ENCODE measurements at regions not wholly inside any gene's neighbourhood (a gene's known extent, or its start where the extent isn't known, plus 50 kb on each side); places are given as distances from the start of the nearest gene placed in this dataset.

DNA sequence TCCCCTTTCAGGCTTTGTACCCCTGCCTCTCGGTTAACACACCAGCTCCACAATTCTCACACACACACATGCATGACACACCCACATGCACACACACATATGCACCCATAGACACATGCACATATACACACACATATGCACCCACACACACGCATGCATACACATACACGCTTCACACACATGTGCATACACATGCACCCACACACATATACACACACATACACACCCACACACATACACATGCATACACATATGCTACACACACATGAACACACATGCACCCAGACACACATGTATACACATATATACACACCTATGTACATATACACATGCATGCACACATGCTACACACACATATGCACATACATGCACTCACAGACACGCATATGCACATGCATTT, 61.7 kb upstream of the SLC25A33 start (continued):
- TF ChIP-seq, protein P1, sequence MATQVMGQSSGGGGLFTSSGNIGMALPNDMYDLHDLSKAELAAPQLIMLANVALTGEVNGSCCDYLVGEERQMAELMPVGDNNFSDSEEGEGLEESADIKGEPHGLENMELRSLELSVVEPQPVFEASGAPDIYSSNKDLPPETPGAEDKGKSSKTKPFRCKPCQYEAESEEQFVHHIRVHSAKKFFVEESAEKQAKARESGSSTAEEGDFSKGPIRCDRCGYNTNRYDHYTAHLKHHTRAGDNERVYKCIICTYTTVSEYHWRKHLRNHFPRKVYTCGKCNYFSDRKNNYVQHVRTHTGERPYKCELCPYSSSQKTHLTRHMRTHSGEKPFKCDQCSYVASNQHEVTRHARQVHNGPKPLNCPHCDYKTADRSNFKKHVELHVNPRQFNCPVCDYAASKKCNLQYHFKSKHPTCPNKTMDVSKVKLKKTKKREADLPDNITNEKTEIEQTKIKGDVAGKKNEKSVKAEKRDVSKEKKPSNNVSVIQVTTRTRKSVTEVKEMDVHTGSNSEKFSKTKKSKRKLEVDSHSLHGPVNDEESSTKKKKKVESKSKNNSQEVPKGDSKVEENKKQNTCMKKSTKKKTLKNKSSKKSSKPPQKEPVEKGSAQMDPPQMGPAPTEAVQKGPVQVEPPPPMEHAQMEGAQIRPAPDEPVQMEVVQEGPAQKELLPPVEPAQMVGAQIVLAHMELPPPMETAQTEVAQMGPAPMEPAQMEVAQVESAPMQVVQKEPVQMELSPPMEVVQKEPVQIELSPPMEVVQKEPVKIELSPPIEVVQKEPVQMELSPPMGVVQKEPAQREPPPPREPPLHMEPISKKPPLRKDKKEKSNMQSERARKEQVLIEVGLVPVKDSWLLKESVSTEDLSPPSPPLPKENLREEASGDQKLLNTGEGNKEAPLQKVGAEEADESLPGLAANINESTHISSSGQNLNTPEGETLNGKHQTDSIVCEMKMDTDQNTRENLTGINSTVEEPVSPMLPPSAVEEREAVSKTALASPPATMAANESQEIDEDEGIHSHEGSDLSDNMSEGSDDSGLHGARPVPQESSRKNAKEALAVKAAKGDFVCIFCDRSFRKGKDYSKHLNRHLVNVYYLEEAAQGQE (IDR thresholded peaks at IDR 0.05; ENCODE audit: unreplicated experiment) = no peak
- no peak for TF ChIP-seq NANOG (IDR thresholded peaks at IDR 0.05; ENCODE audit: borderline replicate concordance)

DNA sequence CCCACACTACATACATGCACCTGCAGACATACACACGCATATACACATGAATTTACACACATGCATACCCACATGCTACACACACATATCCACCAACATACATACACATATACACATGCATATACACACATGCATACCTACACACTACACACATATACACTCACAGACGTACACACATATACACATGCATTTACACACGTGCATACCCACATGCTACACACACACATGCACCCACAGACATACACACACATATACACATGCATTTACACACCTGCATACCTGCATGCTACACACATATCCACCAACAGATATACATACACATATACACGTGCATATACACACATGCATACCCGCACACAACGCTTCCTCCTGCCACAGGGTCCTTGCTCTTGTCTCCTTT, 61.2 kb upstream of the SLC25A33 start:
- DNase-seq (ENCODE audit: low spot score) (no peak), ATAC-seq (no peak)
- no peaks in the 10 kb centered on the region for H3K27me3 ChIP-seq (ENCODE audit: insufficient read depth)
- H3K36me3 Mint-ChIP-seq (ENCODE audit: low read depth) = no peaks in the 10 kb centered on the region
- H3K27ac ChIP-seq (ENCODE audit: low read depth) = no peak overlapping the region
- no peaks in the 10 kb centered on the region for H3K4me1 Mint-ChIP-seq
- no peak for TF ChIP-seq JUNB (IDR thresholded peaks at IDR 0.05; ENCODE audit: unreplicated experiment)
- H3K4me2 ChIP-seq = no peak overlapping the region
- peaks cover 7% of the 10 kb centered on the region; the same call in 1 of the 2 replicates for H3F3A ChIP-seq (replicated peaks; ENCODE audit: low read depth)
- H3K9me3 Mint-ChIP-seq = no peaks in the 10 kb centered on the region
- no peaks in the 10 kb centered on the region for H3K4me1 ChIP-seq (ENCODE audit: insufficient read depth)
- no peak overlapping the region for H3K27ac Mint-ChIP-seq
- no peaks in the 10 kb centered on the region for H3K27me3 Mint-ChIP-seq (ENCODE audit: insufficient read depth, low read depth, poor library complexity)
- H4K20me1 ChIP-seq (replicated peaks; ENCODE audit: insufficient read depth) = no peaks in the 10 kb centered on the region
- H3K79me2 ChIP-seq (replicated peaks; ENCODE audit: insufficient read depth) = no peaks in the 10 kb centered on the region
- H3K9me2 ChIP-seq (ENCODE audit: insufficient read depth) = no peaks in the 10 kb centered on the region
- H3K4me3 Mint-ChIP-seq = no peak overlapping the region
- H3K4me3 ChIP-seq = no peak overlapping the region
- no peaks in the 10 kb centered on the region for H3K36me3 ChIP-seq (ENCODE audit: insufficient read depth)
- no peak overlapping the region for H2AFZ ChIP-seq

DNA sequence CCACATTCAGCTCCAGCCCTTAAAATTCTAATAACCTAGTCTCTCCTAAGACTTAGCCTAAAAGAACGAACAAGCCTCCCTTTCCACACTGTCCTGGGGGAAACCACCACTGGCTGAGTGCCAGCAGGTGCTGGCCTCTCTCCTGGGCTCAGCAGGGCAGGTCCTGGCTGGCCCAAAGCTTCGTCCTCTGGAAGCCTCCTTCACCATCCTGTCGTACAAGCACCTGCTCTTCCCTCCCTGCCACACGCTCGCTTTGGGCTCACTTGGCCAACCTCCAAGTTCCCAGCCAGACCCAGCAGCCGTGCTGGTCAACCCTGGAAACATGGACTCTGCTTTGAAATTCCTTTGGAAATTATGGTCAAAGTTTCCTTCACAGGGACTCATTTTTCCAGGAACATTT, 58.2 kb upstream of the SLC25A33 start:
- Mint-ChIP-seq H3K4me3 (no peak overlapping the region; the same call in 2 of the 3 replicates), H3K36me3 (ENCODE audit: low read depth) (no peaks in the 10 kb centered on the region)
- H3F3A ChIP-seq (replicated peaks; ENCODE audit: low read depth) = peaks cover 7% of the 10 kb centered on the region; the same call in 1 of the 2 replicates

More for the DNA sequence above, 58.2 kb upstream of the SLC25A33 start:
- H3K4me1 ChIP-seq (ENCODE audit: insufficient read depth) = no peaks in the 10 kb centered on the region
- DNase-seq (ENCODE audit: low spot score) (no peak), ATAC-seq (no peak)
- H3K4me2 ChIP-seq = no peak overlapping the region
- H2AFZ ChIP-seq = no peak overlapping the region
- Mint-ChIP-seq H3K4me1 (no peaks in the 10 kb centered on the region), H3K27ac (no peak overlapping the region), H3K9me3 (no peaks in the 10 kb centered on the region), H3K27me3 (ENCODE audit: insufficient read depth, low read depth, poor library complexity) (peaks cover 2% of the 10 kb centered on the region)
- H3K4me3 ChIP-seq = no peak overlapping the region
- TF ChIP-seq, protein P2, sequence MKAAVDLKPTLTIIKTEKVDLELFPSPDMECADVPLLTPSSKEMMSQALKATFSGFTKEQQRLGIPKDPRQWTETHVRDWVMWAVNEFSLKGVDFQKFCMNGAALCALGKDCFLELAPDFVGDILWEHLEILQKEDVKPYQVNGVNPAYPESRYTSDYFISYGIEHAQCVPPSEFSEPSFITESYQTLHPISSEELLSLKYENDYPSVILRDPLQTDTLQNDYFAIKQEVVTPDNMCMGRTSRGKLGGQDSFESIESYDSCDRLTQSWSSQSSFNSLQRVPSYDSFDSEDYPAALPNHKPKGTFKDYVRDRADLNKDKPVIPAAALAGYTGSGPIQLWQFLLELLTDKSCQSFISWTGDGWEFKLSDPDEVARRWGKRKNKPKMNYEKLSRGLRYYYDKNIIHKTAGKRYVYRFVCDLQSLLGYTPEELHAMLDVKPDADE (IDR thresholded peaks at IDR 0.05) = no peak
- TF ChIP-seq POLR2AphosphoS5 (IDR thresholded peaks at IDR 0.05; ENCODE audit: low read depth) (no peak), EZH2 (IDR thresholded peaks at IDR 0.05; ENCODE audit: low read depth, unreplicated experiment) (no peak), STAT1 (IDR thresholded peaks at IDR 0.05; ENCODE audit: unreplicated experiment) (no peak), JUNB (IDR thresholded peaks at IDR 0.05; ENCODE audit: unreplicated experiment) (no peak), ZNF114 (CRISPR knock-in tag; IDR thresholded peaks at IDR 0.05) (no peak), NANOG (IDR thresholded peaks at IDR 0.05; ENCODE audit: borderline replicate concordance) (no peak)
- H3K27ac ChIP-seq (ENCODE audit: low read depth) = no peak overlapping the region
- H3K9me2 ChIP-seq (ENCODE audit: insufficient read depth) = no peaks in the 10 kb centered on the region
- H3K79me2 ChIP-seq (replicated peaks; ENCODE audit: insufficient read depth) = no peaks in the 10 kb centered on the region
- no peaks in the 10 kb centered on the region for H3K27me3 ChIP-seq (ENCODE audit: insufficient read depth)
- no peaks in the 10 kb centered on the region for H3K36me3 ChIP-seq (ENCODE audit: insufficient read depth)
- no peaks in the 10 kb centered on the region for H4K20me1 ChIP-seq (replicated peaks; ENCODE audit: insufficient read depth)

Measured in GM23338 (cell line).